HG02588 (cell line): ENCODE measurements at regions not wholly inside any gene's neighbourhood (a gene's known extent, or its start where the extent isn't known, plus 50 kb on each side); places are given as distances from the start of the nearest gene placed in this dataset.
"Not testable (repeated sequence)": the region's sequence is repeated elsewhere in the genome, so short reads cannot be mapped to it uniquely, and the experiment has no call there.

Source experiments
- ATAC-seq: cut with Tn5 transposase; IDR thresholded peaks from one replicate; pipeline ENCODE4 v1.9.1; 2021; ENCODE audit warnings: mild to moderate bottlenecking, moderate library complexity; ENCODE audit not compliant: unreplicated experiment

DNA sequence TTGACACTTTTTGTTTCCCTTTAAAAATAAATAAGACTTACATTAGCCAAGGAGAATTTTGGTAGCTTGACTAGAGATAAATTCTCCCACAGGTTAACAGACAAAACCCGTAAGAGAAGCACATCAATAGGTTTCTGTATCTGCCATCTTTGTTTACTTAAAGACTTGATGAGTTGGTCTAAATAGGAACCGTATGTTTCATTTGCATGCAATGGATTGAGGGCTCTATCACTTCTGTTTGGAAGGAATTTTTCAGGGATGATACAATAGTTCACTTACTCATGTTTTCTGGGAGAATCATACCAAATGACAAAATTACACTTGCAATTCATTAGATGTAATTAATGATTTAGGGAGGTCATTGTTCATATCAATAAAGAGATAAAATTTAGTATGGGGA is 631.5 kb upstream of the NR2F2 start:
- ATAC-seq, result no peak

DNA sequence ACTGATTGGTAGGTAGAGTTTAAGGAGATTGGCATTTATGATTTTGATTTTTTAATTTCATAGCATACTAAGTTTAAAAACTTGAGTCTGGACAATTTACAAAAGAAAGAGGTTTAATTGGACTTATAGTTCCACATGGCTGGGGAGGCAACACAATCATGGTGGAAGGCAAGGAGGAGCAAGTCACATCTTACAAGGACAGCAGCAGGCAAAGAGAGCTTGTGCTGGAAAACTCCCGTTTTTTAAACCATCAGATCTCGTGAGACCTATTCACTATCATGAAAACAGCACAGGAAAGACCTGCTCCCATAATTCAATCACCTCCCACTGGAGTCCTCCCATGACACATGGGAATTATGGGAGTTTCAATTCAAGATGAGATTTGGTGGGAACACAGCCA is 630.9 kb upstream of the NR2F2 start:
- ATAC-seq, result no peak

DNA sequence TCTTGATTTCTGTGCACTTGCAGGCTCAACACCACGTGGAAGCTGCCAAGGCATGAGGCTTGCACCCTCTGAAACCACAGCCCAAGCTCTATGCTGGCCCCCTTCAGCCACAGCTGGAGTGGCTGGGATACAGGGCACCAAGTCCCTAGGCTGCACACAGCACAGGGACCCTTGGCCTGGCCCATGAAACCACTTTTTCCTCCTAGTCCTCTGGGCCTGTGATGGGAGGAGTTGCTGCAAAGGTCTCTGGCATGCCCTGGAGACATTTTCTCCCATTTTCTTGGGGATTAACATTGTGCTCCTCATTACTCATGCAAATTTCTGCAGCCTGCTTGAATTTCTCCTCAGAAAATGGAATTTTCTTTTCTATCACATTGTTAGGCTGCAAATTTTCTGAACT is 629.8 kb upstream of the NR2F2 start:
- ATAC-seq, result not testable (repeated sequence)

DNA sequence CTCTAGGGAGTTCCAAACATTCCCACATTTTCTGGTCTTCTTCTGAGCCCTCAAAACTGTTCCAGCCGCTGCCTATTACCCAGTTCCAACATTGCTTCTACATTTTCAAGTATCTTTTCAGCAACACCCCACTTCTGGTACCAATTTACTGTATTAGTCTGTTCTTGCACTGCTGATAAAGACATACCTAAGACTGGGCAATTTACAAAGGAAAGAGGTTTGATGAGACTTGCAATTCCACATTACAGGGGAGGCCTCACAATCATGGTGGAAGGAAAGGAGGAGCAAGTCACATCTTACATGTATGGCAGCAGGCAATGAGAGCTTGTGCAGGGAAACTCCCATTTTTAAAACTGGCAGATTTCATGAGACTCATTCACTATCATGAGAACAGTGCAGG is 629.1 kb upstream of the NR2F2 start:
- no peak for ATAC-seq

DNA sequence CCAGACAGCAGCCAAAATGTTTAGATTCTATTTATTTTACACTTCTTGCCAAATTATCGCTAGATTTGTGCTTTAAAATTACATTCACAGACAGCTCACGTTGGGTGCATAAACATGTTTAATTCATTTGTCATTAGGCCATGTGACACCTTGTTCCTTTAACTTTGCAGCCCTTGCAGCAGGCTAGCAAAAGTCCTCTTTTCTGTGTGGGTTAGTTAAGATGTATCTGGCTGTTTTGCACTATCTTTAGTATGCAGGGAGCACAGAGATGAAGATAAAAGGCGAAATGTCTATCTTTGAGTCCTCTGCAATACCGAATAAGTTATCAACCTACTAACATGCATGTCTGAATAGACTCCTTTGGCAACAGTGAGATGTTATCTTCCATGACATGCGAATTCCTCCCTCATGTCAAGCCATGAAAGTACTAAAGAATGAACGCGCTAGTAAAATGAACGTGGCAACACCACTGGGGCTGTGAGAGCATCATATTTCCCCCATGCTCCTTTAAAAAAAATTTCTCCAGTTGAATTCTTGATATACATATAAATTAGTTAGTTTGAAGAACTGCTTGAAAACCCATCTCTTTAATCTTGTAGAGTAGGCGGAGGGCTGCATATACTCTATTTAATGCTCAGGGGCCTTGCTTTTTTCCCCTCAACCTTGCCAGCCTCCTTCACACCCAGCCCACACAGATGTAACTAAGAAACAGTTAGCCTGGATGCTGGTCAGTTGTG is 620.4 kb upstream of the NR2F2 start:
- no peak for ATAC-seq

DNA sequence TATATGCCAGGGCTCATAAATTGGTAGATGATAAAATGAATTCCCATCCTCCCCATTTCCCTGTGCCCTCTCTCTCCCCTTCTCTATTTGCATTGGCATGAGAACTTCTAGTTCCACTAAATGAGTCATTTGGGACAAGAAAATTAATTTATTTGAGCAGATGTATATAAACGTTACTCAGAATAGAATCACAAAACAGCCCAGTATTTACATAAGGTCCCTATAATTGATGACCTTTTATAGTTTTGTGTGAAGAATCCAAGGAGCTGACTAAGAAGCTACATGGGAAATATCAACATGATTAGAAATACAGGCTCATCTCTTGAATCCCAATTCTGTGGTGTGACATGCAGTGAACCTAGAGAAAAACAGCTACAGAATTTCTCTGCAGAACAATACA is 617.7 kb upstream of the NR2F2 start:
- no peak for ATAC-seq

DNA sequence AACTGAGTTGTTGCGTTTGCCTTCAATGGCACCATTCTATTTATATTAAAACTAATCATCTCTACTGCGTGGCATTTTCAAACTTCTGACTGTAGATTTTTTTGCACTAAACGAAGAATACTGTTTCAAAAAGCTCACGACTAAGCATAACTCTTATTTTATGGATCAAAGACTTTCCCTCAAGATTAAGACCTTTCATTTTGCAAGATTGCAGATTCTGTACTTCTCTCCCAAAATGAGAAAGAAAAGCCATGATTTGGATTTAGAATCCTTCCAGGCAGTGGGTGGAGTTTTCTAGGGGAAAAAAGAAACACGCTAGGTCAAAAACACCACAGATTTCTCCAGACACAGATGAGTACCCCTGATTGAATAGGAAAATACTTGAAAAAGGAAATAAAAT is 617.2 kb upstream of the NR2F2 start:
- no peak for ATAC-seq

DNA sequence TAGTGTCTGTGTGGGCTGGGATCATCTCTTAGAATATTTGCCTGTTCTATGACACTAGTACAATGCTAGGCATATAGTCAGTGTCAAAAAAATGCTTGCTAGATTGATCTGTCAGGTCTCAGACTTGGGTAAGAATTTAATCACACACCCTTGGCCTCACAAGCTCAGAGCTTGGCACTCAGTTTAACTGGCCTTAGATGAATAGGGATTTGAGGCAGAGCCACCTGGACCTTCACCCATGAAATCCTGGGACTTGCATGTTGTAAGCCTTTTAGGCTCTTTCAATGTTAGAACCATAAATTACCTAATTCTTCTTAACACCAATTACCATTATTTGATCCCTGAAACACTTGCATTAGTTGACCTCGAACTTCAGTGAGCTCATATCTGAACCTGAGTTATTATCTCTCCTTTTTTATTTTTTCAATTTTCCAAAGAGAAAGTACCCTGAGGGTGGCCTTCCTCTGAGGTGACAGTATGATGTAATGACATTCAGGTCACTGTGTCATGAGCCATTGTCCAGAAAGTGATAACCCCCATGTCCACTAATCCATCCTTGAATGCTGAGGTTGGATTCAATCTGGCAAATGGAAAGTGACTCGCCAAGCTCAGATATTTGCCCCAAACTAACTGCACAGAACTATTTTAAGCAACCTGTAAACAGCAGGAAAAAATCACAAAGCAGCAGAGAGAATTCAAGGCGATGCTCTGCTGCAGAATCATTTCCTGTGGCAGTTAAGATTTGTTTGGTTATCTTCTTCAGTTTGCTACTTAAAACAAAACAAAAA is 615.2 kb upstream of the NR2F2 start:
- ATAC-seq, result no peak

DNA sequence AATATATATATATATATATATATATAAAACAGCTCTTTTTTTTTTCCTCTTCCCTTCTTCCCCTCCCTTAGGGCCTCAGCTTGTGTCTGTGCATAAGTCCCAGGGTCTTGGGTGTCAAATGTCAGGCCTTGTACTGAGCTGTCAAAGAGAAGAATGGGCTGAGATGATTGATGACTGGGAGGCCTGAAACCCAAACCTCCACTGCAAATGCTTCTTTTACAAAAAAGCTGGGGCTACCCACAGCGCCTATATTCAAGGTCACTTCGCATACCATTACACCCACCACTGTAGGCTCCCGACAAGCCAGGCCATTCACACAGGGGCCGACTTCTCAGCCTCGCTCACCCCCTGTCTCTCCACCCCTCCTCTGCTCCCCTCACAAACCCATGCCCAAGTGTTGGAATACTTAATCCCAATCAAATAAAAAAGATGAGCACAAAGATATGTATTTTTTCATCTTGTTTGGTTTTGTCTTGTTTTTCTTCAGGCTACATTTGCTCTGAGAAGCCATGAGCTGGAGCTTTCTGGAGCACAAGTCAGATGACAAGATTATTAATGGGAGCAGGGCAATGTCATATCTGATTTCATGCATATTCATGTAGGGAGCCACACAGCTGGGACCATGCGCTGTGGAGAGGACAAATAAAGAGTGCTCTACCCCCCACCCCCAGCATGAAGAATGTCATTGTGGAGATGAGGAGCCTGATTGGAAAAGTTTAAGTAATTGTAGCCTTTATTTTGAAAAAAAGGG is 614.4 kb upstream of the NR2F2 start:
- no peak for ATAC-seq

DNA sequence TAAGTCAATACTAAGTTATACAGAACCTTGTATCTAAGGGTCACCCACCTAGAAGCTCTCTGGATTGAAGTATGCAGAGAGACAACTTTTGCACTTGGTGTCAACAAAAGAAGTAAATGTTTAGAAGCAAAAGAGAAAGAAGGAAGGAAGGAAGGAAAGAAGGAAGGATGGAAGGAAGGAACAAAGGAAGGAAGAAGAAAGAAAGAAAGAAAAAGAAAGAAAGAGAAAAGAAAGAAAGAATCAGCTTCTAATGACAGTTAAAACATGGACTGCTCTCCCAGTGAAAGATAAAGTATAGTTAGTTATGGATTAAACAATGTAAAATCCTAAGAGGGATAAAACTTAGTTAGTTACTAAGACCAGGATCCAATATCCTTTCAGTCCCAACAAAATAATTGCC is 613.8 kb upstream of the NR2F2 start:
- ATAC-seq, result no peak

DNA sequence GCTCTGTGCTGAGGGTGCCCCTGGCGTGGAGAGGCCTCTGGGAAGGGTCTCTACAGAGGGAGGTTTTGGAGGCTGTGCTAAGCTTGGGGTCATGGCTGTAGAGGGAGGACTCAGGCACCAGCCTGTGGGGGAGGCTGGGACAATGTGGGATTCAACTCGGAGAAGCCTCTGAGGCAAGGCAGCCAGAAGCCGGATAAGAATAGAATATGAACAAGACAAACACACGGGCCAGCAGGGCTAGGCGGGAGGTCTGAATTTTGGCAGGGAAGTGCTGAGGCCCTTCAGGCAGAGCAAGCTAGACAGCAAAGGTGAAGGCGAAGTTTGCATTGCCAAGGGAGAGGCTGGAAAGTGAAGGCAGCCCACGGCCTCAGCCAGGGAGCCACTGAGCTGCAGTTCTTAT is 612.1 kb upstream of the NR2F2 start:
- no peak for ATAC-seq

DNA sequence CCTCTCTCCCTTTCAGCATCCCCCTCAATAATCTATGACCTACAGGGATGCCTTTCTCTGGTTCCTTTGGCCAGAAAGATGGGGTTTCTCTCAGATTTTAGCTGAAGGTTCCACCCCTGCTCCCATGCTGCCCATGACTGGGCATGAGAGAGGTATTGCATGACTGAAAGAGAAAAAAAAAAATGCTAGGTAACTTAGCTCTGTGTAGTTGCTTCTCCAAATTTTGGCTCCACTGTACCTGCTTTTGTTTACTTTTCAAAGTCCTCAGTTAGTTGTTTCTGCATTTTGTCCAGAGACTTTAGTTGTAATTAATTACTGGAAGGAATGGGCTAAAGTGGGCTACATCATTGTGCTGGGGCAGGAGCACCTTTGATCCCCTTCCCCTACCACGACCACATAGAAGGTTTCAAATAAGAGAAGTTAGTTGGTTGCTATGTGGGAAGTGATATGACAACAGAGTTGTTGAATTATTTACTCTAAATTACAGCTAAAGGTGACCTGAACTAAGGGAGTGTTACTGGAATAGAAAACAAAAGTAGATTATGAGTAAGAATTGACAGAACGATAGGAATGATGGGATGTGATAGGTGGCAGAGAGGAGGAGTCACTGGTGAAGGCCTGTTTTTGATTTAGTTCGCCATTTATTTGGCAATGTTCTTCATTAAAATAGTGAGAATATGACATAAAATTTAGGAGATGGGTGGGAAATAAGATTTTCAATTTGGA is 605.4 kb upstream of the NR2F2 start:
- no peak for ATAC-seq

DNA sequence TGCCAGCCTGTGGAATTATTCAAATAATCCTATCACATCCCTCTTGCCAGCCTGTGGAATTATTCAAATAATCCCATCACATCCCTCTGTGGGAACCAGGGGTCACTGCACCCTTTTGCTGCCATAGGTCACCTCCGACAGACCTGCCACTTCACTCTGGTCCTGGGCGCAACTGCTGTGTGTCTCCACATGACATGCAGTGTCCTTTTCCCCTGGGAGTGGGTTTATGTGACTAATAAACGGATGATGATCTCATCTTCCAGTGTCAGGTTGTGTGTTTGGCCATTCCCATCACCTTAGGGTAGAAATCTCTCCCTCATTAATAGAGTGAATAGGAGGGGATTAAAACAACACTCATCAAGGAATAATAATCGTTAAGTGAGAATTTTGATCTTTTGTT is 603.6 kb upstream of the NR2F2 start:
- no peak for ATAC-seq

DNA sequence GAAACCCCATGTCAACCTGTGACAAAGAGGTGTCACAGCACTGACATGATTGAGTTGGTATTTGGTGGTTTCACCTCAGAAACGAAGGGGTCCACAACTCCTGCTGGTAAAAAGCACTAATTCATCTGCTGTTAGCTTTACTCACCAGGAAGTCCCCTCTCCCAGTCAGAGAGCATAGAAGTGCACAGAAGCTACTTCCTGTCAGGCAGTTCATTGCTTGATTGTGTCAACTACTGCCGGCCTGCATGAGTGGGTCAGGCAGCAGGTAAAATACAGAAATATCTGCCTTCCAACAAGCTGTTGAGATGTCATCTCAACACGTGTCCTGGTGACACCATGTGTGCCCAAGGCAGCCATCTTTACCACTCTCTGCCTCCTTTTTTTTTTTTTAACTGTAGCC is 596.6 kb upstream of the NR2F2 start:
- ATAC-seq, result no peak

DNA sequence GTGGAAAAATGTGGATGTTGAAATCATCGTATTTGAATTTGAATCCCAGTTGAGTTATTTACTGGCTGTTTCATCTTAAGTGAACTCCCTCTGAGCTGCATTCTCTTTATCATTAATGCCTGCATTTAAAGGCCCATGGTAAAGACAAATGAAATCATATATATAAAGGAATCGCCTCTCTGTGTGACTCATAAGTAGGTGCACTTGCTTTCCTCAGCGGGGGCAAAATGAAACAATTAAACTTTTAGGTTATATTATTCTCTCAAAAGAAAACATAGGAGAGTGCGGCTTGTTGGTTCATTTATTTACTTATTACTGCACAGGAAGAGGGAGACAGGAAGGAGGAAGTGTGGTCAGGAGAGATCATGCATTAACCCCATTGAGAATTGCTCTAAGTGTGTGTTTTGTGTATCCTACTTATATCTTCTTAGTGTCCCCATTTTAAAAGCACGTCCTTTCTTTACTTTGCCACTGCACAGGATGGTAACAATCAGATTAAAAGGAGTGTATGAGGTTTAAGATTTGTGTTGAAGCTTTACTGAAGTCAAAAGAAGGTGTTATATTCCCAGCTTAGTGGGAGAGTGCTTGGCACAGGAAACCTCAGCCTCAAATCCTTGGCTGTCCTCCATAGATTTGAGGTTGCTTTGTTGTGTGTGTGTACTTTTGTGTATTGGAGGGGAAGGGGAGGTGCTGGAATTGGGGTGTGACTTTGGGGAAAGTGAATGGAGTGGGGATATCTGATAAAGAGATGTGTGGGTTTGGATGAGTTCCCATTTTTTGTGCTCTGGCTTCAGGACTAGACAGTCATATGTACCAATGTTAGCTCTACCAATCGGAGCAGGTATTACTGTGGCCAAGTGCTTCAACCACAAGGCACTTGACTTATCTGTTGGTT is 595.8 kb upstream of the NR2F2 start:
- no peak for ATAC-seq

DNA sequence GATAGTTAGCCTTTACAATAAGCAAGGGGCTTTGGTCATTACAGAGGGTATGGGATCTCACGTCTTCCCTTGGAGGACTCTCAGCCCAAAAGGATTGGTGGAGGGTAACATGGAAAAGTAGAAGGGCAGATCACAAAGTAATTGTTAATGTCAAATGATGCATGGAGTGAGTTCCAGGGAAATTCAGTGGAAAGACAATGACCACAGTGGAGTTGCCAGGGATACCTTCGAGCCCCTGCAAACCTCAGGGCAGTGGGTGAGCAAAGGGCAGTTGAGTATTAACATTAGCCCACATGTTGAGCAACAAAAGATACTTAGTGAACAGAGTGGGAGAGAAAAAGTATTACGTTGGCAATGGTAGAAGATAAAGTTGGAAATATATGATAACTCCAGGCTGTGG is 593.4 kb upstream of the NR2F2 start:
- no peak for ATAC-seq

DNA sequence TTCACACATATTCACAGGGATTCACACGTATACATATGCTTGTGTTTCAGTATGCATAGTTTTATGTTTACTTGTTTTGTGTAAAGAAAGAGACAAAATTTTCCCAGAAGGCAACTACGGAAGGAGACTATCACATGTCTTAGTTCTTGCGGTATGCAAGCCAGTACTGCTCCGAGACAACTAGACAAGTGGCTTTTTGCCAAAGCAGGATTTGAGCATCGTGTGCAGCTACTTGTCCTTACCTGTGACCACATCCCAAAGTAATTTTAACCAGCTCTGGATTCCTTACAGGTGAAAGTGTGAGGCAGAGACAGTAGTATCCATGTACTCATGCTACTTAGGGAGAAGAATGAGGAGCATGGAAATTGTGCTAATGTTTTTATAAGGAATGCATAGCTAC is 591.4 kb upstream of the NR2F2 start:
- no peak for ATAC-seq

DNA sequence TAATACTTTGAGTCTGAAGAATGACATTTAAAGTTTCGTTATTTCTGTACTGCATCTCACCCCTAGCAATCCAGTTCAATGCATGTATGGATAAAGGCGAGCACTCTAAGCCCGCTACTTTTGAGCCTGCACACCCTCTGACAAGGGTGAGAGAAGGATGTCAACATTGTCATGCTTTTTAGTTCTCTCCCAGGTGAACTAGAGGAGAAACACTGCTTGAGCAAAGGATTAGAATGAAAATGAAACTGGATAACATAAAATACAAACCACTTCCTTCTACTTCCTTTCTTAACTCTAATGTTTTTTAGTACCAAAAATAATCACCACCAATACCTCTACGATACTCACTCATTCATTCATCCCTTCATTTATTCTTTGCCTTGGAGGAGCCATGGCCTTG is 588.7 kb upstream of the NR2F2 start:
- ATAC-seq, result no peak

DNA sequence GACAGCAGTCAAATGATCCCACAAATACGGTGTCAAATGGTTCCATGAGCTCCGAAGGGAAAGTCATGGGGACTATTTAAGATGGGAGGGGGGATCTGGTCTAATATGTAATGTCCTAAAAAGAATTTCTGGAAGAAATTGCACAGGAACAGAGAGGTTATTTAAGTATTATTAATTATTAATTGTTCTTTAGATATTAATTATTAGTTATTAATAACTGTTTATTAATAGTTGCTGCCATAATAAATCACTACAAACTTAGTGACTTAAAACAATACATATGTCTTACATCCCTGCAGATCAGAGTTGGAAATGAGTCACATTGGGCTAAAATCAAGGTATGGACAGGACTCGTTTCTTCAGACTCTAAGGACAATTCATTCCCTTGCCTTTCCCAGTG is 588.2 kb upstream of the NR2F2 start:
- ATAC-seq, result no peak

DNA sequence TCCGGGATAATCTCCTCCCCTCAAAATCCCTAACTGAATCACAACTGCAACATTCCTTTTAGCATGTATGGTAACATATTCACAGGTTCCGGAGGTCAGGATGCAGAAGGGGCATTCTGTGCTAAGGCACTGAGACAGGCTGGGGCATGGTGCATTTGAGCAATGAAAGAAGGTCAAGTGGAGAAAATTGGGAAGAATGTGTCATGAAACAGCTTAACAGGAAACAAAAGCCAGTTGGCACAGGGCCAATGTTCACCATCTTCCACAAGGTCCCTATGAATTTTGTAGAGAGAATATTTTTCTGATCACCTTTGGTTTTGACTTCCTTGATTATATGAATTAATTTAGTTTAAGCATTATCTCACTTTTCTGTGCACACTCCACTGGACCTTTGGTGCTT is 587.7 kb upstream of the NR2F2 start:
- no peak for ATAC-seq
